ENCODE measurements at regions not wholly inside any gene's neighbourhood (a gene's known extent, or its start where the extent isn't known, plus 50 kb on each side); places are given as distances from the start of the nearest gene placed in this dataset.

DNA sequence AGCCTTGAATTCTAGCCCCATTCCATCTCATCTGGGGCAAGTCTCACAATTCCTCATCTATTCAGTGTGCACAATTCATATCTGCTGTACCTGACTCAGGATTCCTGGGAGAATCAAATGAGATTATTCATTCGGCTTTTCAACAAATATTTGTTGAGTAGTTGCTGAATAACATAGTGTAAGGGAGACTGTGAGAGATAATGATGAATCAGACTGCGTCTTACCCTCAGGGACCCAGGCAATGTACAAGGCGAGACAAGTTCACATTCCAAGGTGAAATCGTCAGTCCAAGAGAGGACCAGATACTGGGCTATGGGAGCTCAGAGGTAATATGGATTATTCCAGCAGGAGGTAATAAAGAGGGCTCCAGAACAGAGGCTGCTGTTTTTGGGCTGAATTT is 67.8 kb upstream of the SMYD2 start:
- H3K4me3 ChIP-seq (ENCODE audit: low read depth, low read length) = no peak overlapping the region
- no peak for DNase-seq (ENCODE audit: low read depth)
- TF ChIP-seq, protein P1, sequence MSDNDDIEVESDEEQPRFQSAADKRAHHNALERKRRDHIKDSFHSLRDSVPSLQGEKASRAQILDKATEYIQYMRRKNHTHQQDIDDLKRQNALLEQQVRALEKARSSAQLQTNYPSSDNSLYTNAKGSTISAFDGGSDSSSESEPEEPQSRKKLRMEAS (IDR thresholded peaks at IDR 0.05; ENCODE audit: low read depth, low read length) = no peak
- no peak for TF ChIP-seq CTCF (IDR thresholded peaks at IDR 0.05; ENCODE audit: low read depth, low read length)
- no peak for TF ChIP-seq POLR2A (IDR thresholded peaks at IDR 0.05; ENCODE audit: extremely low read depth, insufficient read length)

GRCh38 chr1:214214851-214215250 is 66.1 kb upstream of the SMYD2 start:
- H3K4me3 ChIP-seq (ENCODE audit: low read depth, low read length) = no peak overlapping the region
- TF ChIP-seq POLR2A (IDR thresholded peaks at IDR 0.05; ENCODE audit: extremely low read depth, insufficient read length) = no peak
- no peak for TF ChIP-seq CTCF (IDR thresholded peaks at IDR 0.05; ENCODE audit: low read depth, low read length)
- TF ChIP-seq MYC (IDR thresholded peaks at IDR 0.05; ENCODE audit: low read depth, low read length) = no peak
- TF ChIP-seq, protein P1 (IDR thresholded peaks at IDR 0.05; ENCODE audit: low read depth, low read length) = no peak
- no peak for DNase-seq (ENCODE audit: low read depth)

DNA sequence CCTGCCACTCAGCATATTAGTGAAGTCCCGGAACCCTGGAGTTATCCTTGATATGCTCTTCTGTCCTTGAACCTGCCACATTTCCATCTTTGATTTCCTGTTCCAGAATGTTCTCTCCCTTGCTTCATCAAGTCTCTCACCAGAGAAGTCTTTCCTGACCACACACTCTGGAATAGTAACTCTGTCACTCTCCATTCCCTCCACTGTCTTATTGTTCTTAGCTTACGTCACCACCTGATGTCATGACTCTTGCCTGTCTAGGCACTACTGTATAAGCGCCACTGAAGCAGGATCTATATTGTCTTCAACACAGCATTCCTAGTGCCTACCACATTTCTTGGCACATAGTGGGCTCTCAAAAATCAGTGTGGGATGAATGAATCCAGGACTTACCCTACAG is 65.4 kb upstream of the SMYD2 start:
- H3K4me3 ChIP-seq (ENCODE audit: low read depth, low read length) = no peak overlapping the region
- TF ChIP-seq POLR2A (IDR thresholded peaks at IDR 0.05; ENCODE audit: extremely low read depth, insufficient read length) = no peak
- no peak for TF ChIP-seq CTCF (IDR thresholded peaks at IDR 0.05; ENCODE audit: low read depth, low read length)
- DNase-seq (ENCODE audit: low read depth) = no peak

GRCh38 chr1:214216021-214216420 is 64.9 kb upstream of the SMYD2 start:
- no peak for DNase-seq (ENCODE audit: low read depth)
- TF ChIP-seq POLR2A (IDR thresholded peaks at IDR 0.05; ENCODE audit: extremely low read depth, insufficient read length) (no peak), CTCF (IDR thresholded peaks at IDR 0.05; ENCODE audit: low read depth, low read length) (no peak), MYC (IDR thresholded peaks at IDR 0.05; ENCODE audit: low read depth, low read length) (no peak)
- TF ChIP-seq, protein P1 (IDR thresholded peaks at IDR 0.05; ENCODE audit: low read depth, low read length) = no peak
- no peak overlapping the region for H3K4me3 ChIP-seq (ENCODE audit: low read depth, low read length)

- no peak for TF ChIP-seq CTCF (IDR thresholded peaks at IDR 0.05; ENCODE audit: low read depth, low read length)
- no peak overlapping the region for H3K4me3 ChIP-seq (ENCODE audit: low read depth, low read length)
- DNase-seq (ENCODE audit: low read depth) = no peak
Observed at GRCh38 chr1:214216779-214217178, 64.2 kb upstream of the SMYD2 start.

DNA sequence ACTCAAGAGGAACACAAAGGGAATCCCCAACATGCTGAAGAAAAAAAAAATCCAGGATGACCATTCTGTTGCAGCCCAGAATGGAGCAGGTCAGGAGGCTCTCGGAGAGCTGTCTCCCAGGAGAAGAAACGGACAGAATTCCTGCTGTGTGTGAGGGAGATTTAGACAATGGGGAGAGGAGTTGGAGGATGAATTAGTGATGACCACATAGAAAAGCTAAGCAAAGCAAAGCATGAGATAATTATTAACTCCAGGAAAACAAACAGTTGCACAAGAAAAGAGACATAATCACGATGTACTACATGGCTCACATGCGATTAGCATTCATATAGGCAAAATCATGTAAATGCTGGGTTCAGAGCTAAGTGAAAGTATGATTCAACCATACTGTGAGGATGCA is 61.1 kb upstream of the SMYD2 start:
- TF ChIP-seq MYC (IDR thresholded peaks at IDR 0.05; ENCODE audit: low read depth, low read length) (no peak), CTCF (IDR thresholded peaks at IDR 0.05; ENCODE audit: low read depth, low read length) (no peak), POLR2A (IDR thresholded peaks at IDR 0.05; ENCODE audit: extremely low read depth, insufficient read length) (no peak)
- TF ChIP-seq, protein P1 (IDR thresholded peaks at IDR 0.05; ENCODE audit: low read depth, low read length) = no peak
- no peak for DNase-seq (ENCODE audit: low read depth)
- no peak overlapping the region for H3K4me3 ChIP-seq (ENCODE audit: low read depth, low read length)

Measured in NB4 (cell line).